ENCODE measurements at regions not wholly inside any gene's neighbourhood (a gene's known extent, or its start where the extent isn't known, plus 50 kb on each side); places are given as distances from the start of the nearest gene placed in this dataset.

GRCh38 chr1:82321794-82322193, 521.1 kb downstream of the ADGRL2 start:
- DNase-seq (ENCODE audit: insufficient read length, low spot score) (no peak), FAIRE-seq (no peak)
- TF ChIP-seq POLR2A (IDR thresholded peaks at IDR 0.05; ENCODE audit: low read depth, low read length): no peak

GRCh38 chr1:82319546-82319945, 518.8 kb downstream of the ADGRL2 start:
- FAIRE-seq (no peak), DNase-seq (ENCODE audit: insufficient read length, low spot score) (no peak)
- no peak for TF ChIP-seq POLR2A (IDR thresholded peaks at IDR 0.05; ENCODE audit: low read depth, low read length)

GRCh38 chr1:82318921-82319320, 518.2 kb downstream of the ADGRL2 start:
- DNase-seq (ENCODE audit: insufficient read length, low spot score) (no peak), FAIRE-seq (no peak)
- no peak for TF ChIP-seq POLR2A (IDR thresholded peaks at IDR 0.05; ENCODE audit: low read depth, low read length)

- FAIRE-seq (peak; percentile 33), DNase-seq (ENCODE audit: insufficient read length, low spot score) (no peak)
- TF ChIP-seq POLR2A (IDR thresholded peaks at IDR 0.05; ENCODE audit: low read depth, low read length): no peak
These were observed 517.5 kb downstream of the ADGRL2 start for GRCh38 chr1:82318265-82318664.

GRCh38 chr1:82317671-82318070, 516.9 kb downstream of the ADGRL2 start:
- no peak for TF ChIP-seq POLR2A (IDR thresholded peaks at IDR 0.05; ENCODE audit: low read depth, low read length)
- FAIRE-seq (peak; percentile 95), DNase-seq (ENCODE audit: insufficient read length, low spot score) (peak; percentile 12)

GRCh38 chr1:82299656-82300055, 498.9 kb downstream of the ADGRL2 start:
- FAIRE-seq (no peak), DNase-seq (ENCODE audit: insufficient read length, low spot score) (no peak)
- TF ChIP-seq POLR2A (IDR thresholded peaks at IDR 0.05; ENCODE audit: low read depth, low read length): no peak

GRCh38 chr1:82299056-82299455, 498.3 kb downstream of the ADGRL2 start:
- TF ChIP-seq POLR2A (IDR thresholded peaks at IDR 0.05; ENCODE audit: low read depth, low read length): no peak
- FAIRE-seq (no peak), DNase-seq (ENCODE audit: insufficient read length, low spot score) (no peak)

- no peak for DNase-seq (ENCODE audit: insufficient read length, low spot score)
- no peak for TF ChIP-seq POLR2A (IDR thresholded peaks at IDR 0.05; ENCODE audit: low read depth, low read length)
- FAIRE-seq: no peak
These were observed 496.6 kb downstream of the ADGRL2 start for GRCh38 chr1:82297139-82297896.

GRCh38 chr1:82287556-82287955, 486.8 kb downstream of the ADGRL2 start:
- no peak for TF ChIP-seq POLR2A (IDR thresholded peaks at IDR 0.05; ENCODE audit: low read depth, low read length)

GRCh38 chr1:82284213-82284612, 483.5 kb downstream of the ADGRL2 start:
- FAIRE-seq (no peak), DNase-seq (ENCODE audit: insufficient read length, low spot score) (no peak)
- TF ChIP-seq POLR2A (IDR thresholded peaks at IDR 0.05; ENCODE audit: low read depth, low read length): no peak

More at GRCh38 chr1:82287556-82287955, 486.8 kb downstream of the ADGRL2 start:
- FAIRE-seq: no peak
- no peak for DNase-seq (ENCODE audit: insufficient read length, low spot score)

GRCh38 chr1:82279241-82279640, 478.5 kb downstream of the ADGRL2 start:
- FAIRE-seq: no peak
- TF ChIP-seq POLR2A (IDR thresholded peaks at IDR 0.05; ENCODE audit: low read depth, low read length): no peak
- no peak for DNase-seq (ENCODE audit: insufficient read length, low spot score)

GRCh38 chr1:82273816-82274215, 473.1 kb downstream of the ADGRL2 start:
- FAIRE-seq: no peak
- no peak for DNase-seq (ENCODE audit: insufficient read length, low spot score)
- TF ChIP-seq POLR2A (IDR thresholded peaks at IDR 0.05; ENCODE audit: low read depth, low read length): no peak

- DNase-seq (ENCODE audit: insufficient read length, low spot score): peak; percentile 35
- no peak for TF ChIP-seq POLR2A (IDR thresholded peaks at IDR 0.05; ENCODE audit: low read depth, low read length)
- FAIRE-seq: peak; percentile 90
These were observed 468.7 kb downstream of the ADGRL2 start for GRCh38 chr1:82269431-82269830.

GRCh38 chr1:82268826-82269225, 468.1 kb downstream of the ADGRL2 start:
- no peak for DNase-seq (ENCODE audit: insufficient read length, low spot score)
- TF ChIP-seq POLR2A (IDR thresholded peaks at IDR 0.05; ENCODE audit: low read depth, low read length): no peak
- FAIRE-seq: no peak

GRCh38 chr1:82266351-82266750, 465.6 kb downstream of the ADGRL2 start:
- no peak for TF ChIP-seq POLR2A (IDR thresholded peaks at IDR 0.05; ENCODE audit: low read depth, low read length)
- no peak for FAIRE-seq
- DNase-seq (ENCODE audit: insufficient read length, low spot score): no peak

All from H54 (cell line).